GM23248 (cell line): ENCODE measurements at regions not wholly inside any gene's neighbourhood (a gene's known extent, or its start where the extent isn't known, plus 50 kb on each side); places are given as distances from the start of the nearest gene placed in this dataset.
"Not testable (repeated sequence)": the region's sequence is repeated elsewhere in the genome, so short reads cannot be mapped to it uniquely, and the experiment has no call there.

Experiments used
- EZH2 ChIP-seq: fragments of 200-600 bp; sonication (generic); IDR thresholded peaks from 2 replicates; pipeline ENCODE4 v1.6.1; 2018; ENCODE audit warnings: antibody characterized with exemption, mild to moderate bottlenecking; ENCODE audit not compliant: insufficient read depth, poor library complexity, severe bottlenecking
- EZH2phosphoT487 ChIP-seq: fragments of 200-600 bp; sonication (generic); IDR thresholded peaks from 2 replicates; pipeline ENCODE4 v1.6.1; 2018; ENCODE audit warnings: antibody characterized with exemption, moderate library complexity, mild to moderate bottlenecking, low read depth; ENCODE audit not compliant: insufficient read depth

- TF ChIP-seq EZH2, EZH2phosphoT487: not testable (repeated sequence)
Measured at GRCh38 chr7:50844861-50845260, 62.2 kb upstream of the GRB10 start.
